Activated naive CD4-positive, alpha-beta T cell treated with anti-CD3 and anti-CD28 coated beads, Interleukin-2, amount 50 U/mL, for 16 hours (primary cell): ENCODE measurements at regions not wholly inside any gene's neighbourhood (a gene's known extent, or its start where the extent isn't known, plus 50 kb on each side); places are given as distances from the start of the nearest gene placed in this dataset.
"Not testable (repeated sequence)": the region's sequence is repeated elsewhere in the genome, so short reads cannot be mapped to it uniquely, and the experiment has no call there.

Experiments used
- DNase-seq: peaks from one replicate; pipeline ENCODE4 v3.0.0-alpha.2; 2020

DNA sequence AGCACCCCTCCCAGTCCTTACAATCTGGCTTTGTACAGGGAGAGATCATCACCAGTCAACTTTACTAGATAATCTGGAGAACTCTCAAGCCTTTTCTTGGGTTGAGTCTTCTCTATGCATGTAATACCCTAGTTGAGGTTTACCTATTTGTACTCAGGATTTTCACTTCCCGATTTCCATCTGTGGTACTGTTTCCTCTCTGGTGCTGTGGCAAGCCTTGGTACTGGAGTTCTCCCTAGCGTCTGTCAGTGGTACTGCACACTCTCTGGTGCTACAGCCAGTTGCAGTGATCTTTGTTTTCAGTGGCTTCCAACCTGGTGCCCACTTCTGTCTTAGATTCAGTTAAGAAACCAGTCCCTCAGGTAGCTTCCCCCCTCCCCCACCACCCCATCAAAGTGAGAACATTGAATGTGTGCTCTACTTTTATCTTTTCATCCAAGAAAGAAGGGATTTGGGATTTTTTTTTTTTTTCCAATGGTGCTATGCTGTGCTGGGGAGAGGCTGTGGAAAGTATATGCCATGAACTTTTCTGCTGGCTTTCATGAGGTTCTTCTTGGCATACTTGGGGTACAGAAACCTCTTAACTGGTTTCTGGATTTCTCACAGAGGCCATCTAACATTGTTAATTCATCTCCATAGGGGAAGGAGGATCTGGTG lies 69.4 kb upstream of the EVL start:
- DNase-seq: peak; percentile 66

DNA sequence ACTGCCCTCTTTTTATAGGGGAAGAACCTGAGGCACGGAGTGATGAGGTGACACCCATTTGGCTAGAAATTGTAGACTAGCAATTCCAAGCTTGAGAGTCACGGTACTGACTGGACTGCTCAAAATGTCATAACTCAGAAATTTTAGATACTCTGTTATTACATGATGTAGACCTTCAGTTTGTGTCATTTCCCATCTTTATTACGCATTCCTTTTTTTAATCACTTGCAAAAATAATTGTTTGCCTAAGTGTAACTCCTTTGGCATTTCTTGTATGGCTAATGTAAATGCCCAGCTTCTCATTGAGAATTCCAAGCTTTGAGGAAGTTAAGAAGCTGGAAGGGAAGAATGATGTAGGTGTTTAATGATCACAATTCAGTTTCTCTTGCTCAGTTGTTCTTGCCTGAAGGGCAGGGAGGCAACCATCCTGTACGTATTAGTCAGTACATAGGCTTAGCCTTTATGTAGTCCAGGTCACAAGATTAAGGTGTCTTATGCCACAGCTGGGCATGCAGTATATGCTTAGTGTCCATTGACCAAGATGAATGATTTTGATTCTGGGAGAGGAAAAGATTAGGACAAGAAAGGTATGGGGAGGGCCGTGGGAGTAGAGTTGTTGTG lies 68.2 kb upstream of the EVL start:
- no peak for DNase-seq

DNA sequence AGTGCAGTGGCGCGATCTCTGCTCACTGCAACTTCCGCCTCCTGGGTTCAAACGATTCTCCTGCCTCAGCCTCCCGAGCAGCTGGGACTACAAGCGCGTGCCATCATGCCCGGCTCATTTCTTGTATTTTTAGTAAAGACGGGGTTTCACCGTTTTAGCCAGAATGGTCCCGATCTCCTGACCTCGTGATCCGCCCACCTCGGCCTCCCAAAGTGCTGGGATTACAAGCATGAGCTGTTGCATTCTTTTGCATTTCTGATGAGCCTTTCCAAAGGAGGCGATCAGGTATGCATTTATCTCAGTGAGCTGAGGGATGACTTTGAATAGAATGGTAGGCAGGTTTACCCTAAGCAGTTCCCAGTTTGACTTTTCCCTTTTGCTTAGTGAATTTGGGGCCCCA lies 64.8 kb upstream of the EVL start:
- DNase-seq: not testable (repeated sequence)

DNA sequence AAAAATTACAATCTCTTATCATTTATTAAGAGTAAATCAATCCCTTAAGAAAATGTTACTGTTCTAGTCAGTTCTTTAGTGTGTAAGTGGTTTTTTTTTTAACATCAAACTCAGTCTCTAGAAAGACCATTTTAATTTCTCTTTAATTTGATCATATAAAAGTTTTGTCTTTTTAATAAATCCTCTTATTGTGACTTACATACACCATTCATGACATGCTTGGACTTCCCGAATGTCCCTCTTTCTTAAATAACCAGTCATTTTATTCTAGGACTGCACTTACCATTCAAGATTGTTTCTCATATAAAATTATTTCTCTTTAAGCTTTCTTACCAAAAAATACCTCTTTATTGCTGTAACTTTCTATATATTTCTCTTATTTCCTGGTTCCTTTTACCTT lies 60.8 kb upstream of the EVL start:
- DNase-seq: no peak

DNA sequence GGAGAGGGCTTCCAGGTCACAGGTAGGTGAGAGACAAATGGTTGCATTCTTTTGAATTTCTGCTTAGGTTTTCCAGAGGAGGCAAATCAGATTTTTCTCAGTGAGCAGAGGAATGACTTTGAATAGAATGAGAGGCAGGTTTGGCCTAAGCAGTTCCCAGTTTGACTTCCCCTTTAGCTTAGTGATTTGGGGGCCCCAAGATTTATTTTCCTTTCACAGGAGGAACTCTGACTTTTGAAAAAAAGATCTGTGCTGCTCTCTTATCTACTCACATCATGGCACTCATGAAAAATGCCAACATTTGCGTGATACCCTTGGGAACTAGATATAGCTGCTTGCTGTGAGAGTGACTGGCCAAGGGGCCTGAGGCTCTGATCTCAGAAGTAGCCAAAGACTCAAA lies 58.0 kb upstream of the EVL start:
- no peak for DNase-seq

DNA sequence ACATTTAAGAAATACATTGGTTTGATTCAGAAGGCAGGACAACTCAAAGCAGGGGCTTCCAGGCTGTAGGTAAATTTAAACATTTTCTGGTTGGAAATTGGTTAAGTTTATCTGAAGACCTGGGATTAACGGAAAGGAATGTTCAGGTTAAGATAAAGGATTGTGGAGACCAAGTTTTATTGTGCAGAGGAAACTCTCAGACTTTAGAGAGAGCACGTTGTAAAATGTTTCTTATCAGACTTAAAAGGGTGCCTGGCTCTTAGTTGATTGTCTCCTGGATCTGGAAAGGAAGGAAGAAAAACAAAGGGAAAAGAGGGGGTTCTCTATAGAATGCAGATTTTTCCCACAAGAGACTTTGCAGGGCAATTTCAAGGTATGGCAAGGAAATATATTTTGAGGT lies 55.4 kb upstream of the EVL start:
- not testable (repeated sequence) for DNase-seq

DNA sequence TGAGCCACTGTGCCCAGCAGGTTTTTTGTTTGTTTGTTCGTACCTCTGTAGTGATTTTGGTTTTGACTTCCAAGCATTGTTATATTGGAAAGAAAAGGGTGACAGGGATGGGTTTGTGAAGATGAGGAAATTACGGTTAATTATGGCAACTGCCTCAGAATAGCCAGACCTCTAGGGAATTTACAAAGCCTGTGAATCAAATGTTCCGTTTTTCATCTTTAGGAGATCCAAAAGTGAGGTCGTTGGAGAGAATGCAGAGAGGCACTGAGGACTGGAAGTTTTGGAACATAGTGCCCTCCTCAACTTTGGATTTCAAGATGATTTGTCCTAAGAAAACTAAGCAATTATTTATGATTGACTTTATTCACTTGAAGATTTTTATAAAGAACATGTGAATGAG lies 54.5 kb upstream of the EVL start:
- no peak for DNase-seq

DNA sequence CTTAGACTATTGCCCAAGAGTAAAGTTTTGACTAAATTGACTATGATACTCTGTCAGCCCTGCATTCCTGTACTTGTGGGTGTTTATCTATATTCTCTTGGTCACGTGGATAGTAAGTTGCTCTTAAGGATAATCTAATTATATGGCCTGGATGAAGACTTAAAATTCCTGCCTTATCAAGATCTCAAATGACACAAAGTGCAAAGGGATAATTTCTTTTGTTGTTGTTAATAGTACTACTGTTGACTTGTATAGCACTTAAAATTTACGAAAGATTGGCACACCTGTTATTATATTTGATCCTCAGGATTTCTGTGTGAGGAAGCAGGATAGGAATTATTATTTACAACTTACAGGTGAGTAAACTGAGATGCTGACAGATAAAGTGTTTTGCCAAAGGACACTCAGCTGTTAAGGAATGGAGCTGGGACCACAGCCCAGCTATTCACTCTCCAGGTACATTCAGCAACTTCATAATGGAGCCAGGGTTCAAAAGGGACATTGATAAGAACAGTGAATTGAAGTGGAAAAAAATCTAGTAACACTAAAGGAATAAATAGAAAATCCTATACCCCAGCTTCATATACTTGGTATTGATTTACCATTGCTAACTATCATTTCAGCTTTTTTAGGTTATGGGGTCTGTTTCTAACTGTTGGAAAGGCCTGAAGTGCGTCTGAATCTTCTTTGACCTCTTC lies 53.4 kb upstream of the EVL start:
- no peak for DNase-seq

DNA sequence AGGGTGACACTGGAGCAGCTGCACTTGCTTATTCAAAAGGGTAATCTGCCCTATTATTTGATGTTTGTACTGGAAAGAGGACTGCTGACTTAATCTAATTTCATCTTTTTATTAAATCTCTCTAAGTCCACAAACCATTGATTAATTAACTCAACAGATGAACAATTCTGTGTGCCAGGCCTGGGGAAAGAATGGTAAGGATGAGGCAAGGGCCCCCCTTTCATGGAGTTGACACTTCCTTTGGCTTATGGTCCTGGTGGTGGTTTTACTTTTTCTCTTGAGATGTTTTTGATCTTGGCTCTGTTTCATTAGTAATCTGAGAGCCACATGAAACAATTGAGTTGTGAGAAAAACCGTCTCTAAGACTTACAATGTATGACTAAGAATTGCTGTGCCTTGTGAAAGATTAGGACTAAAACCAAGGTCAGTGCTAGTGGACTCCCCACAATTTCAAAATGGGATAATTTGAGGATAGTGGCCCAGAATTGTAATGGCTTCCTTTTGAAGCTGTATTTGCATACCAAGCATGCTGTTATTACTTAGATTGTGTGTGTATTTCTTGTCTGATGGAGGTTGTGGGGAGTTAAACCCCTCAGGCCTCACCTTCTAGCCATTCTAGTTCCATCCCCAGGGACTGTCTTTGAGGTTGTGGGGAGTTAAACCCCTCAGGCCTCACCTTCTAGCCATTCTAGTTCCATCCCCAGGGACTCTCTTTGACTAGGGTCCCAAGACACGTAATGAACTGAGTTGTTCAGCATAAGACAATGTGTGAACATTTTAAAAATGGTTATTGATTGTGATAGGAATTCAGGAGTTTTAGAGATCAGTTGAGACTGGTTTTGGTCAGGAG lies 52.5 kb upstream of the EVL start:
- DNase-seq: no peak

DNA sequence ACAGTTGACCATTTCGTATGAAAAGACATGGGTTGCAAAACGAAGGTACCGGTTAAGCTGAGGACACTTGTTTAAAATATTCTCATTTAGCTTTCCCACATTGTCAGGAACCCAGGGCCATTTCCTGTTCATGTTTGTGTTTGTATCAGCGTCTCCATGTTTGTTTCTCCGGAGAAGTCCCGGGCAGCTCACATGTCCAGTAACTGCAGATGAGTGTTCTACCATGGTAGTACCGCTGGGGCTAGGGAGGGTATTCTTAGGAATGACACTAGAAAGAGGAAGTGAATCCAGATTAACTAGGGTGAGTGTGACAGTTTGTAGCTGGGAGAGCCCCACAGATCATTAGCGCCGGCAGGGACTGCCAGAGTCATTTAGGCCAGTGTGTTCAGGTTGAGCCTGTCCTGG lies 50.0 kb upstream of the EVL start:
- DNase-seq: no peak
